HG03025 (cell line): ENCODE measurements at regions not wholly inside any gene's neighbourhood (a gene's known extent, or its start where the extent isn't known, plus 50 kb on each side); places are given as distances from the start of the nearest gene placed in this dataset.
"Not testable (repeated sequence)": the region's sequence is repeated elsewhere in the genome, so short reads cannot be mapped to it uniquely, and the experiment has no call there.

ENCODE experiments used
- ATAC-seq: cut with Tn5 transposase; IDR thresholded peaks from one replicate; pipeline ENCODE4 v1.9.1; 2021; ENCODE audit warnings: mild to moderate bottlenecking, moderate library complexity; ENCODE audit not compliant: unreplicated experiment, low FRiP score

DNA sequence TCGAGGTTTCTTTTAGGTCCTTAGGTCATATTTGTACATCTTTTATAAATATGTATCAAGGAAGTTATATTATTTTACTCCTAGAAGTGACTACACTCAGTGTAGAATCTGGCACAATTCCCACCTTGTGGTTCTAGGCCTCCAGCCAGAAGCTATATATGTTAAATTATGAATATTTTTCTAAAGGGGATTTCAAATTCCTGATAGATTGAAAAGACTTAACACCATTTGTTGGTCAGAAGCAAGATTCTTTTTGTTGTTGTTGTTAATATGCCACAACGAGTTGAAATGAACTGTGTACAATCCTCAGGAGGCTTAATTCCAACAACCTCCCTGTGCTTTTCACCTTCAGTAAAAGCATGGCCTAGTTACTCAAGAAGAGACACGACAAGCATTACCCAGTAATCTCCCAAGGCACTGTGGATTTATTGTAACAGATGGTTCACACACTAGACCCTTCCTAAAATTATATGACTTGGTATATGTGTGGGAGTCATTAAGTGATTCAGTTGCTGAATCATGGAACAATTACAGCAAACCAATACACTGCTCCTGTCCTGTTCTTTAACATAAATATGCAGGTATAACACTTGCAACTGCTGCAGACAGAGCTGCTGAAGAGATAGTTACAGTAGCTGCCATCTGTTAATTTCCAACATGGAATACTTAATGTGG is 964.4 kb upstream of the GOT2 start:
- no peak for ATAC-seq

DNA sequence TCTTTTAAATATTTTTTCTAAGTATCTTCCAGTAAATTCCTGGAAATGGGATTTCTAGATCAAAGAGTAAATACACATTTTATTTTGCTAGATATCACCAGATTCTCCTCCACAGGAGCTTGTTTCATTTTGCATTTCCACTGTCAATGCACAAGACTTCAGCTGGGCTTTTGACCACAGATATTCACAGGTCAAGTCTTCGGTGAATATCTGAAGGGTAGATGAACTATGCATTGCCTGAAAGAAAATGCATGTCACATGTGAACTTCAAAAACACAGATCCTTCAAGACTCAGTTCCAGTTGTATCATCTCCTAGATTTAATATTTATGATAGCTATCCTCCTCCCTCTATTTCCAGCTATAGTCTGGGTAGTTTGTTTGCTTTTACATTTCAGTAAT is 963.6 kb upstream of the GOT2 start:
- no peak for ATAC-seq

DNA sequence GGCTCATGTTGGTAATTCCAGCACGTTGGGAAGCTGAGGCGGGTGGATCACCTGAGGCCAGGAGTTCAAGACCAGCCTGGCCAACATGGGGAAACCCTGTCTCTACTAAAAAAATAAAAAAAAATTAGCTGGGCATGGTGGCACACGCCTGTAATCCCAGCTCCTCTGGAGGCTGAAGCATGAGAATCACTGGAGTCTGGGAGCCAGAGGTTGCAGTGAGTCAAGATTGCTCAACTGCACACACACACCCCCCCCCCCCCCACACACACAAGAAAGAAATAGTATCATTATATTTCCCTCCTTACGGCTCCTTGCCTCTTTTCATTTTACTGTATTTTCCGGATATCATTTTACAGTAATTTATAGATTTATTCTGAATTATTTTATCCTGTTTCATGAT is 963.1 kb upstream of the GOT2 start:
- no peak for ATAC-seq

DNA sequence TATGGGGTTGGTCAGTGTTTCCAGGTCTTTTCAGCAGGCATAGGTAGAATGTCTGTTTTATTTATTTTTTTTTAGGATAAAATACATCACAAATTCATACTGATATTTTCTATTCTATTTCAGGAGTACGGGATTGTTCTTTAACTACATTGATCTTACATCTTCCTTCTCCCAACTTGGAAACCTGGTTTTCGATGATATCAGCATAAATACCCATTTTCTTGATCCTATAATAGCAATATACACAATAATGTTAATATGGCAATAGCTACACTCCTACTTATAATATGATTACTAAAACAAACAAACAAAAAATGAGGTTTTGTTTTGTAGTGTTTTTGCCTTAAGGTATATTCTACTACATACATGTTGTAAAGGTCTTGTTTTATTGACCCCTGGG is 962.4 kb upstream of the GOT2 start:
- no peak for ATAC-seq

DNA sequence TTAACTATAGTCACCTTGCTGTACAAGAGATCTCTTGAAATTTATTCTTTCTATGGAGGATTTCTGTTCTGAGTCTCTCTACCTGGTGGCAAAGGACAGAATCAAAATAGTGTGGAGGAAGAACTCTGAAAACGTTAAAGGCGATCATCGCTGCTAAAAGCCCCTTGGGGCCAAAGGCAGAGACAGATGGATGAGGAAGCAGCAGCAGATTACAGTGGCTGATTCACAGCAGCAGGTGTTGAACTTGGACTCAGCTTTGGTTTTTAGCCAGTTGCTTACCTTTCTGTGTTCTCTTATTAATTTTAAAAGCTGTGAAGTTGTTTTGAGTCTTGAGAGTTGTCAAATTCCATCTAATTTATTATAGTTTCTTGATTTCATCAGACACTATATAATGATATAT is 956.1 kb upstream of the GOT2 start:
- no peak for ATAC-seq

DNA sequence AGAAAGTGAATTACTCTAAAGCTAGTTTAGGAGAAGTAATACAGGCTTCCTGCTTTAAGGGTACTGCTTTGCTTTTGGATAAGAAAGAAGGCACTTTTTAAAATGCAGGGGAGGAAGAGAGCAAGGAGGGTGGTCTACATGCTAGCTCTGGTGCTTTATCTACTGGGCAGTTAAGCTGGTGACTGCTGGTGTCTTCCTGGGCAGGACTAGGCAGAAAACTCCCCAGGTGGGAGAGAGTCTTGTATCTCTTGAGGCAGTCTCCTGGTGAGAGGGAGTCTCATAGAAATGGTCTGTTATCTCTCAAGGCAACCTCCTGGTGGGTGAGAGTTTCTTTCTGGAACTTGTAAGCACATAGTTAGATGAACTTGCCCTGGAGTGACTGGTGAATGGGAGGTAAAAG is 953.9 kb upstream of the GOT2 start:
- no peak for ATAC-seq

DNA sequence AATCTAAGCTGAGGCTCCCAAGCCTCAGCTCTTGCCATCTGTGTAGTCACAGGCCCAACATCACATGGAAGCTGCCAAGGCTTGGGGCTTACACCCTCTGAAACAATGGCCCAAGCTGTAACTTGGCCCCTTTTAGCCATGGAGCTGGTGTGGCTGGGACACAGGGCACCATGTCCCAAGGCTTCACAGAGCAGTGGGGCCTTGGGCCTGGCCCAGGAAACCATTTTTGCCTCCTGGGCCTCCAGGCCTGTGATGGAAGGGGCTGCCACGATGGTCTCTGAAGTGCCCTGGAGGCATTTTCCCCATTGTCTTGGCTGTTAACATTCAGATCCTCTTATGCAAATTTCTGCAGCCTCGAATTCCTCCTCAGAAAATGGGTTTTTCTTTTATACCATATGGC is 952.3 kb upstream of the GOT2 start:
- no peak for ATAC-seq

DNA sequence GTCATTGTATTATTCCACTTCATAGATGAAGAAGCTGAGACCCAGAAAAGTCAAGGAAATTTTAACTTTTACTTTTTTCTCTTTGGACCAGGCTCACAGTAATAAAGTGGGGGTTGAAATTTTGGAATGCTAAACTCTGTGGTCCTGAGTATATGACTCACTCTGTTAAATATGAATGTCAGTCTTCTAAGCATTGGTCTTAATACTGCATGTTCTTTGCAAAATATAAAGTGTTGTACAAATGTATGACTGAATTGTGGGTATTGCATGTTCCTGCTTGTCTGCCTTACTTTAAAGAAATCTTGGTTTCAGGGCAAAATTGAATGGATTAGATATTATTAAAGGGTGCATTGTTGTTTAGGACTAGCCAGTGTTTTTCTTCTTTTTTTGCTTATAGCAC is 950.8 kb upstream of the GOT2 start:
- no peak for ATAC-seq

DNA sequence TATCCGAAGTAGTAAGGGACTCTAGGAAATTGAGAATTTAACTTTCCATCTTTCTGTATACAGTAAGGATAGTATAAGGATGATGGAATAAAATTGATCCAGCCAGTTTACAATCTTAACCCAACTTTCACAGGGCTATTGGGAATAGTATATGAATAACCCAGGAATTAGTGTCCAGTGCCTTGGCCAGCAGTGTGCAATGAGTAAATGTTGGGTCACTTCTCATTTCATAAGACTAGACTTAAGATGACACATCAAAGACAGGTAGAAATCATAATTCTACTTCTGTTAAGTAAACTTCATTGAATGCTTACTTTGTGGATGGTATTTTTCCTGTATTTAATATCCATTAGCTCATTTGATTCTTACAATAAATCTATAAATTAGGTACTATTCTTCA is 949.6 kb upstream of the GOT2 start:
- no peak for ATAC-seq

DNA sequence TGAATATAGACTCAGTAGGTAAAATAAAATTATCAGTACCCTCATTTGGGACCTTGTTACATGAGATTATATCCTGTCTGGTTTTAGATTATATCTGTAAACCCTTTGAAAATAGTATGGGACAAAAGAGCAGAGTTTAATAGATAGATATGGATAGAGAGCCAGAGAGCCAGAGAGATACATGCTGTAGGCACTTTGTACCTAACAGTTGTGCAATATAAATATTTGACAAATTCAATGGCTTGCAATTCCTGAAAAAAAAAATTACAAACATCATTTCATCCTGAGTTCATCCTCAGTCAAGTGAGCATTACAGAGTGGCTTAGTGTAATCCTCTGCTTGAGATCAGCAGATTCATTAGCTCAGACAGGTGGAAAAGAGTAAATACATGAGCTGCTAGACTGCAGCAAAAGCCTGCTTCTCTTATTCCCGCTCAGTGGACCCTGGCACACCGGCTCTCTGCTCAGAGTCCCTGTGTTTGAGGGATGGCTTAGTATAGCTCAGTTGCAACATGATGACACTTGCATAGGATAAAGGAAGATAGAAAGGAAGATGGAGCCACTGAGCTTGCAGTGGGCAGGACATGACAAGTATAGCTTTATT is 931.6 kb upstream of the GOT2 start:
- no peak for ATAC-seq

DNA sequence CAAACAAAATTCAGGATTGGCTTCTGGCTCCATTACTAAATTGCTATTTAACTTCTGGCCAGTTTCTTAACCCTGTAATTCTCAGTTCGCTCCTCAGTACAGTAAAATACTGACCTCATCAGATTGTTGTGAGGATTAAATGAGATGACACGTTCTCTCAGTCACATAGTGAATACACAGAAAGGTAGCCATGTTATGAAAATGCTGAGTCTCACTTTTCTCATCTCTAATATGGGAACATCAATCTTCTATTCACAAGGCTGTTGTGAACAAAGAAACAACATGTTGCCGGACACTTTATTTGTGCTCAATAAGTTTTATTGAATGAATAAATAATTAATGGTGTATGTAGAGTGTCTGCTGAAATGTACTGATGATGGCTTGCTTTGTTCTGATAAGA is 924.5 kb upstream of the GOT2 start:
- ATAC-seq, result no peak

DNA sequence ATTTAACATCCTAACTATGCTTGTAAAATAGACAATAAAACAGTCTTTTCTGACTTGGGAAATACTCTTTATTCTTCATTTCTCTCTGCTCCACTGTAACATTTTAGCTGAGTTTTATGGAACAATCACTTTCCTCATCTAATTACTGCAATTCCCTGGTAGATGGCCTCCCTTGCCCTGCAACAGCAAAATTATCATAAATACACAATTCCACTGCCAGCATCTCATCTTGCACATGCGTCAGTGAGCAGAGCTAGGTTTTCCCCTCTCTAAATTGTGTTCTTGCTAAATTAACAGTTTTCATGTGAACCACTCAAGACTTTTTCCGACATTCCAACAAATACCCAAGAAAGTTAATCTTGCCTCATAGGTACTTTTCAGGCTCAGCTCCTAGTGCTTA is 920.9 kb upstream of the GOT2 start:
- ATAC-seq, result no peak

DNA sequence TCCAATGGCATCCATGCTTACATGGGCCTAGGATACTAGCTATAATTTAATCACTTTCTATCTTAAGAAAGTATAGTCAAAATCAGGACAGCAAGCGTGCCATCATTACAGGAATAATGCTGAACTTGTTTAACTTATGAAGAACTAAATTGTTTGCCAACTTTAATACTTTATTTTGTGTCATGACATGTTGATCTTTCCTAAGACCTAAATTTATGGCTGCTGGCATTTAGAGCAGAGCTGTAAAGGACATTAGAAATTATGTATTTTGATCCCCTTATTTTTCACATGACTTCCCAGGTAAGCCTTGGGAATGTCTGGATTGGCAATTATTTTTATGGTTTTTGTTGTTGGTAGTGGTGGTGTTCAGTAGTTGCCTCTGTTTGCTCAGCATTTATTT is 920.3 kb upstream of the GOT2 start:
- ATAC-seq, result no peak

DNA sequence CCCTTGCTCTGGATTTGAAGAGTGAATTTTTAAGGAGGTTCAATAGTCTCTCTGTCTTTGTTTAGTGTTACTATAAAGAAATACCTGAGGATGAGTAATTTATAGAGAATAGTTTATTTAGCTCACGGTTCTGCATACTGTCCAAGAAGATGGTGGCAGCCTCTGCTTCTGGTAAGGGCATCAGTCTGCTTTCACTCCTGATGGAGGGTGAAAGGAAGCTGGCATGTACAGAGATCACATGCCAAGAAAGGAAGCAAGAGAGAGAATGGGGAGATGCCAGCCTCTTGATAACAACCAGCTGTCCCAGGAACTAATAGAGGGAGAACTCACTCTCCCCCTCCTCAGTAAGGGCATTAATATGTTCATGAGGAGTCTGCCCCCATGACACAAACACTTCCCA is 917.5 kb upstream of the GOT2 start:
- ATAC-seq, result no peak

DNA sequence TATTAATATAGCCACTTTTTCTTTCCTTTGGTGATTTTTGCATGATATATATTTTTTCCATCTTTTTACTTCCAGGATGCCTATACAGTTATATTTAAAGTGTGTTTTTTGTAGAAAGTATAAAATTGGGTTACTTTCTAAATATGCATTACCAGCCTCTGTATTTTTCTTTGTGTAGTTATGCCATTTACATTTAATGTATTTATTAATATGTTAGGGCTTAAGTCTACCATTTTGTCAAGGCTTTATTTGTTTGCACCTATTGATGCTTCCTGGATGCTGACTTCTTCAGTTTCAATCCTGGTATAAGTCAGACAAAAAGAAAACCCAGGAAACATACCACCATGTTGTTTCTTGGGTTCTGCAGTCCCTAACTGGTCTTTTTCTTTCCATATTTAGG is 911.1 kb upstream of the GOT2 start:
- no peak for ATAC-seq

DNA sequence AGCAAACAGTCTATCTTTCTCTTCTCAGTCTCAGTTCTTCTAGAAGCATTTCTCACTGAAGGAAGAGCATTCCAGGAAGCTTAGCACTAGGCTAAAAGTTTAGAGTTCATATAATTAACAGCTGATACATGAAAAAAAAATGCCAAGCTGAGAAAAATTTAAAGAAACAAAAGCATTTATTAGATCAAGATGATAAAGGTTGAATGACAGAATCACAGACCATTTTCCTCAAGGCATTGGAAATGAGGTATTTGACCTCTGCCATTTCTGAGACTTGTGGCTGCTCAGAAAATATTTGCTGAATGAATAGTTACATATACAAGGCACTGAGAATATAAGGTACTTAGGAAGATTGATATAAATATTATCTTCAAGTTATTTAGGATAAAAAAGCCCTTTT is 901.6 kb upstream of the GOT2 start:
- ATAC-seq, result no peak

DNA sequence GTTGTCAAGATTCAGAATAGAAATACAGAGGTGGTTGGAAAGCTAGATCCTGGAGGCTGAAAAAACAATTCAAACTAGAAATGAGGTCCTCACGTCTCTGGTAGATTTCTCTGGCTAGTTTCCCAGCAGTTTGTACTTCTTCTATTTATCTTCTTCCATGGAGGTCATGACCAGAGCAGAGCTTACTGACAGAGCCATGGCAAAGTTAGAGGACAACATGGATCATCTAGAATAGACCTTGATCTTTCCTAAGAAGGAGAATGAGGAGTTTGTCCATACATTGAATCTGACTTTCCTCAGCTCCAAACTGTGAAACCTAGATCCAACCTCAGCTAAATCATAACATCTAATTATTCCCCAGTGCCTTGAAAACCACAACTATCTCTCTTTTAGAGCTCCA is 900.8 kb upstream of the GOT2 start:
- no peak for ATAC-seq

DNA sequence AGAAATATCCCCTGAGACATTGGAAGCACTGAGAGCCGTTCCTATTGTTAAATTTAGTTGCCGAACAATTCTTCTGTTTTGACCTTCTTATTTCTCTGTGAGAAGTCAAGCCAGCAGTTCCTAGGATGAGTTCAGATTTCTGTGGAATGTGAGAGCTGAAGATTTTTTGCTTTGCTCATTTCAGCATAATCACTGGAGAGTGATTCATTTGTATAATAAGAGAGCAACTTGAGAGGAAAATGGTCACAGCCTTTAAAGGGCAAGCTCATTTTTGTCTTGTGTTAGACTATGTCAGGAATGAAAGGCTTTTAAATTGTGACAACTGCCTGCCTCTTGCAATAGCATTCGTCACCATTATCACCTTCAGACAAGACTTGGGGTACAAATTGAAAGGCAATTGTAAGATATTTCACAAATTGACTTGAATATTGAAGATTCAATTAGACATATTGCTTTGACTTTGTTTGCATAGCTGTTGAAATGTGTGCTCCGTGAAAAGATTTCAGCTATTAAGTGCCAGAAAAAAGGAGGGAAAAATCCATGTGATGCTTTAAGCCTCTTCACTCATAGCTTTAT is 900.0 kb upstream of the GOT2 start:
- no peak for ATAC-seq

DNA sequence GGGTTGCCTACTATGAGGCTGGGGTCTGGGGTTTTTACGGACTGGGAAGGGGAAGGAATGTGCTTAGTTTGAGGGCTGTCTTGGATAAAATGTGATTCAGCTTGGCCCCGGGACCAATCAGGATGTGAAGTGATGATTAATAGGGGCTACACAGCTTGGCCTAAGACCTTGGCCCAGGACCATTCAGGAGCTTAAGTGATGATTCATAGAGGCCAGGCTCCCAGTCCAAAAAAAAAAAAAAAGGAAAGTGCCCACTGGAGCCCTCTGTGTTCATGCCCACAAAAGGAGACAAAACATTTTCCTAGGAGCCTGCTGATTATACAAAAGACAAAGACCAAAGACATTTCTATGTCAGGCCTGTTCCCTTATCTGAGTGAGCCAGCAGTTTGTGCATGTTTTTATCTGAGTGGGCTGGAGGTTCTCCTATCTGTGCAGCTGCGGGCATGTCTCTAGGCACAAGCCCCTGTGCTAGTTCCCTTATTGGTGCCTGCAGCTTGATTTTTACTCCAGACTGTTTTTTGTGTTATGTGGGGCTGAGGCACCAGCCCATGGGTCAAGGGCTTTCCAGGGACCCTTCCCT is 898.2 kb upstream of the GOT2 start:
- ATAC-seq, result no peak

DNA sequence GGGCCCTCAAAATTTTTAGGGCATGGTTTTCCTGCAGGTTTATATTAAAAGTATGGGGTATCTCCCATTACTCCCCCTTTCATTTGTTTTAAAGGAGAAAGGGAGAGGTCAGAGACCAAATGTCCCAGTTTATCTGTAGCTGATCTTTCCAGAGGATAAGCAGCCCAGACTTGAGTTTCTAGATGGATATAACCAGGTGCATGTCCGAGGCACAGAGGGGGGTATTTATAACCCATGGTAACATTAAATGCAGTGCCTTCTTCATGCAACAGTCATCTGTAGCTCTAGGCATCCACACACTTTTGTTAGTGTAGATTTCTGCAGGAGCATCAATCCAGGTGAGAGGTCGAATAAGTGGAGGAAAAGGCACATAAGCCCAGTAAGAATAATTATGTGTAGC is 890.3 kb upstream of the GOT2 start:
- not testable (repeated sequence) for ATAC-seq

DNA sequence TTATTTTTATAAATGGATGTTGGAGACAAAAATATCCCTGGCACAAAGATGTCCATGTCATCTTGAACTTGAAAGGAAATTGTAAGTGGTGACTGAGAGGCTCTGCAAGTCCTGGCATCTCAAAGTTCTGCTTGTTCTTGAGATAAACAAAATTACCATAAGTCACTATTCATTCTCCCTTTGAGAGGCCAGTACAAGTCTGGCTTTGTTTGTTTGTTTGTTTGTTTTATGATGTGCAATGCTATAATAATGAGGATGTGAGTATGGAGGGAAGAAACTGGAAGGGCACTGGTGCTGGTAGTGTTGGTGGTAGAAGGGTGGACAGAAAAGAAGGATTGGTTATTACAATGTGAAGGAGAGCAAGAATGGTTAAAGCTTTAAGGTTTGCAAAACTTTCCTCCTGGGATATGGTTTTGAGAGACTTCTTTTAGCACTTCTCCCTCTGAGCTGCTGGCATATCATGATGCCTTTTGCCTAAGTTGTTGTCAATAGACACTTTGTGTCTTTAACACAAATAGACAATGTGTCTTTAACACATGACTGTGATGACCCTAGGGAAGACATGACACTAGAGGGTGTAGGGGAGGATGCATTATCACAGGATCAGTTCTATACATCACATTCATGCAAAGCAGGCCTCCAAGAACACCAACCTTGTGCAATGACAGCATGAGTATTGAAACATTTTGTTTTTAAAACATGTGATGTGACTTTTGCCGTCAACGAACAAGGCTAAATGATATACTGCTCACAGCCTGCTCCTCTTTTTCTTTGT is 880.5 kb upstream of the GOT2 start:
- ATAC-seq, result no peak
